Endodermal cell (in vitro differentiated cells): ENCODE measurements at regions not wholly inside any gene's neighbourhood (a gene's known extent, or its start where the extent isn't known, plus 50 kb on each side); places are given as distances from the start of the nearest gene placed in this dataset.

Source experiments
- DNase-seq: peaks from one replicate; pipeline ENCODE4 v3.0.0-alpha.2; 2017
- H3K27ac ChIP-seq: 2 replicates; pipeline ENCODE4 v1.5.1; 2013; ENCODE audit warnings: mild to moderate bottlenecking, low read depth, low read length, moderate library complexity
- H3K27me3 ChIP-seq: 2 replicates; pipeline ENCODE4 v1.6.1; 2013; ENCODE audit warnings: mild to moderate bottlenecking, low read length, moderate library complexity; ENCODE audit not compliant: insufficient read depth, control insufficient read depth, poor library complexity, severe bottlenecking
- H3K36me3 ChIP-seq: 2 replicates; pipeline ENCODE4 v1.7.0; 2013; ENCODE audit warnings: mild to moderate bottlenecking, low read length, moderate library complexity; ENCODE audit not compliant: control insufficient read depth, insufficient read depth
- H3K4me1 ChIP-seq: one replicate; pipeline ENCODE4 v1.7.0; 2013; ENCODE audit warnings: low read length; ENCODE audit not compliant: control insufficient read depth, insufficient read depth
- H3K4me3 ChIP-seq: 2 replicates; pipeline ENCODE4 v1.5.1; 2013; ENCODE audit warnings: mild to moderate bottlenecking, low read length, moderate library complexity
- H3K9ac ChIP-seq: 2 replicates; pipeline ENCODE4 v1.6.1; 2013; ENCODE audit warnings: mild to moderate bottlenecking, low read length, moderate library complexity; ENCODE audit not compliant: poor library complexity, severe bottlenecking; ENCODE audit errors: extremely low read depth
- H3K9me3 ChIP-seq: 2 replicates; pipeline ENCODE4 v1.6.1; 2013; ENCODE audit warnings: mild to moderate bottlenecking, low read length, moderate library complexity; ENCODE audit not compliant: control insufficient read depth
- H3K27ac Mint-ChIP-seq: 2 replicates; pipeline ENCODE4 v1.8.0; 2020; ENCODE audit warnings: mixed read lengths
- H3K27me3 Mint-ChIP-seq: 2 replicates; pipeline ENCODE4 v1.8.0; 2021; ENCODE audit warnings: mild to moderate bottlenecking, mixed read lengths; ENCODE audit not compliant: insufficient read depth
- H3K36me3 Mint-ChIP-seq: 2 replicates; pipeline ENCODE4 v1.8.0; 2020; ENCODE audit warnings: low read depth, mixed read lengths
- H3K4me1 Mint-ChIP-seq: 2 replicates; pipeline ENCODE4 v1.8.0; 2020; ENCODE audit warnings: mixed read lengths
- H3K4me3 Mint-ChIP-seq: 2 replicates; pipeline ENCODE4 v1.8.0; 2020; ENCODE audit warnings: mild to moderate bottlenecking, moderate library complexity, mixed read lengths
- H3K9me3 Mint-ChIP-seq: 2 replicates; pipeline ENCODE4 v1.8.0; 2020; ENCODE audit warnings: mild to moderate bottlenecking, mixed read lengths
- CTCF ChIP-seq: fragments of 200-600 bp; sonication (generic); conservative IDR thresholded peaks from 2 replicates; pipeline ENCODE4 v1.5.0; 2021; ENCODE audit warnings: antibody characterized with exemption, mild to moderate bottlenecking
- WGBS, 2 experiments: methylation state at CpG; one replicate each; pipeline versions ENCODE4 v1.1.5 to v1.1.7; 2013; ENCODE audit warnings: missing lambda C conversion rate in 2 of 2, mixed read lengths in 1 of 2; ENCODE audit not compliant: insufficient coverage in 1 of 2, insufficient read length in 1 of 2; 5-methylcytosine and 5-hydroxymethylcytosine counted together

GRCh38 chr2:4424153-4424552 lies 720.8 kb downstream of the DCDC2C start:
- Histone ChIP-seq H3K4me1 (no peaks in the 10 kb centered on the region), H3K9me3 (no peaks in the 10 kb centered on the region), H3K27me3 (no peaks in the 10 kb centered on the region), H3K4me3 (no peak overlapping the region), H3K9ac (no peak overlapping the region), H3K36me3 (no peaks in the 10 kb centered on the region), H3K27ac (no peak overlapping the region)
- WGBS, 2 experiments: 91 to 92% methylated on average over 4 to 6 of the region's 6 CpGs
- TF ChIP-seq CTCF: no peak
- no peaks in the 10 kb centered on the region for H3K36me3 Mint-ChIP-seq
- no peaks in the 10 kb centered on the region for H3K27me3 Mint-ChIP-seq
- no peaks in the 10 kb centered on the region for H3K9me3 Mint-ChIP-seq
- H3K4me3 Mint-ChIP-seq: no peak overlapping the region
- no peak for DNase-seq
- no peak overlapping the region for H3K27ac Mint-ChIP-seq
- H3K4me1 Mint-ChIP-seq: no peaks in the 10 kb centered on the region

DNA sequence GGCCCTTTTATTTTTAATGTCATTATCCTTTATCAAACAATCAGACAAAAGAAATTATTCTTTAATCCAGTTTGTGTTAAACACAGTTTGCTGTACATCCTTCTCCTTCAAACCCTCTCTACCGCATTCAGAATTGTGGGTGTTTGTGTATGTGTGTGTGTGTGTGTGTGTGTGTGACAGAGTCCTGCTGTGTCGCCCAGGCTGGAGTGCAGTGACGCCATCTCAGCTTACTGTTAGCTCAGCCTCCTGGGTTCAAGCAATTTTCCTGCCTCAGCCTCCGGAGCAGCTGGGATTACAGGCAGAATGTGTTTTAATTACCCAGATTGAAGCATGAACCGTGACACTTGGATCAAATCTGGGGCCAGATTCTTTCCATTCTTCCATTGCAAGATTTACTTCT lies 723.7 kb downstream of the DCDC2C start:
- H3K9ac ChIP-seq: no peak overlapping the region
- H3K36me3 ChIP-seq: no peaks in the 10 kb centered on the region
- DNase-seq: no peak
- no peaks in the 10 kb centered on the region for H3K9me3 ChIP-seq
- no peak overlapping the region for H3K27ac ChIP-seq
- no peaks in the 10 kb centered on the region for H3K4me1 ChIP-seq
- no peak for TF ChIP-seq CTCF
- H3K27me3 Mint-ChIP-seq: no peaks in the 10 kb centered on the region
- no peak overlapping the region for H3K4me3 ChIP-seq
- 81 to 89% methylated on average over 4 to 5 of the region's 5 CpGs for WGBS, 2 experiments
- H3K27ac Mint-ChIP-seq: no peak overlapping the region
- no peaks in the 10 kb centered on the region for H3K4me1 Mint-ChIP-seq
- H3K27me3 ChIP-seq: no peaks in the 10 kb centered on the region
- no peak overlapping the region for H3K4me3 Mint-ChIP-seq
- no peaks in the 10 kb centered on the region for H3K9me3 Mint-ChIP-seq
- H3K36me3 Mint-ChIP-seq: no peaks in the 10 kb centered on the region

DNA sequence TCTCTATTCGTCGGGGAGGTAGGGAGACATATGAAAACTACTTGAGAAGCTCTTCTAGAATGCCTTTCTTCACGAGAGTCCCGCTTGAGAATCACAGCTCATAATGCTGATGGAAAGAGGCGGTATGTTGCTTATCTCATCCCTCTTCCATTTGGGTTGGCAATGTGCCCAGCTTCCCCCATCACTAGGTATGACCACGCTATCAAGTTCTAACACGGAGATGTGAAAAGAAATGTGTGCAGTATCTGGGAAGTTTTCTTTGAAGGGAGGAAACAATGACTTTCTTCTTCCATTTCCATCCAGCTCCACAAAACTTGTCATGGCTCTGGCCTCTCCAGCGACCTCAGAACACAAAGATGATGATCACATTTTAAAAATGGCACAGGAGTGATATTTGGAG lies 742.4 kb downstream of the DCDC2C start:
- H3K9ac ChIP-seq: no peak overlapping the region
- no peaks in the 10 kb centered on the region for H3K4me1 ChIP-seq
- H3K27me3 Mint-ChIP-seq: no peaks in the 10 kb centered on the region
- no peak for TF ChIP-seq CTCF
- peaks cover 10% of the 10 kb centered on the region for H3K4me1 Mint-ChIP-seq
- H3K27ac ChIP-seq: no peak overlapping the region
- DNase-seq: no peak
- no peaks in the 10 kb centered on the region for H3K27me3 ChIP-seq
- no peaks in the 10 kb centered on the region for H3K9me3 ChIP-seq
- no peak overlapping the region for H3K27ac Mint-ChIP-seq
- H3K4me3 ChIP-seq: no peak overlapping the region
- no peaks in the 10 kb centered on the region for H3K9me3 Mint-ChIP-seq
- H3K4me3 Mint-ChIP-seq: no peak overlapping the region
- H3K36me3 ChIP-seq: no peaks in the 10 kb centered on the region
- 75 to 77% methylated on average over 4 to 8 of the region's 8 CpGs for WGBS, 2 experiments
- H3K36me3 Mint-ChIP-seq: no peaks in the 10 kb centered on the region
